ENCODE measurements at regions not wholly inside any gene's neighbourhood (a gene's known extent, or its start where the extent isn't known, plus 50 kb on each side); places are given as distances from the start of the nearest gene placed in this dataset.

GRCh38 chr7:10022480-10022879 is 951.2 kb upstream of the PHF14 start:
- TF ChIP-seq CTCF (IDR thresholded peaks at IDR 0.05) (no peak), POLR2A (IDR thresholded peaks at IDR 0.05) (no peak)
